H1 (cell line): ENCODE measurements at regions not wholly inside any gene's neighbourhood (a gene's known extent, or its start where the extent isn't known, plus 50 kb on each side); places are given as distances from the start of the nearest gene placed in this dataset.

ENCODE experiments used
- CHD7 ChIP-seq: fragments of 300-600 bp; sonication (generic); IDR thresholded peaks from 2 replicates; pipeline ENCODE4 v1.7.1; 2012; ENCODE audit warnings: low read length, moderate library complexity, mild to moderate bottlenecking, inconsistent platforms; ENCODE audit not compliant: insufficient replicate concordance
- CTCF ChIP-seq, 3 experiments: IDR thresholded peaks; 1 replicate in 2 of 3; 2 replicates in 1 of 3; pipeline versions ENCODE4 v1.5.1 to v1.6.1; 2011; ENCODE audit warnings: low read length in 3 of 3, mild to moderate bottlenecking in 3 of 3, inconsistent platforms in 2 of 3, low read depth in 1 of 3, moderate library complexity in 1 of 3; ENCODE audit not compliant: insufficient read depth in 1 of 3; ENCODE audit errors: control extremely low read depth in 1 of 3
- EGR1 ChIP-seq: IDR thresholded peaks from 2 replicates; pipeline ENCODE4 v1.6.1; 2011; ENCODE audit warnings: low read depth, low read length, borderline replicate concordance
- EZH2 ChIP-seq: fragments of 200-600 bp; sonication (generic); IDR thresholded peaks from 2 replicates; pipeline ENCODE4 v1.7.1; 2012; ENCODE audit warnings: low read depth, mild to moderate bottlenecking, moderate library complexity, low read length, inconsistent platforms; ENCODE audit not compliant: severe bottlenecking
- GTF2F1 ChIP-seq: IDR thresholded peaks from 2 replicates; pipeline ENCODE4 v1.6.1; 2012; ENCODE audit warnings: low read depth, low read length, improper control_type of control experiment, borderline replicate concordance
- HDAC6 ChIP-seq: IDR thresholded peaks from one replicate; pipeline ENCODE4 v1.7.1; 2012; ENCODE audit warnings: low read depth, mild to moderate bottlenecking, inconsistent platforms, low read length, moderate library complexity
- POLR2A ChIP-seq, 2 experiments: IDR thresholded peaks; 1 replicate in 1 of 2; 2 replicates in 1 of 2; pipeline ENCODE4 v1.6.1; 2011; ENCODE audit warnings: low read depth in 2 of 2, low read length in 2 of 2, mild to moderate bottlenecking in 2 of 2; ENCODE audit errors: control extremely low read depth in 1 of 2
- RAD21 ChIP-seq, 2 experiments: IDR thresholded peaks in 1 of 2; conservative IDR thresholded peaks in 1 of 2; 2 replicates each; pipeline ENCODE4 v1.6.1; 2011; ENCODE audit warnings: low read depth in 2 of 2, low read length in 2 of 2, improper control_type of control experiment in 1 of 2, inconsistent platforms in 1 of 2, mild to moderate bottlenecking in 1 of 2, moderate library complexity in 1 of 2
- SRF ChIP-seq: IDR thresholded peaks from 2 replicates; pipeline ENCODE4 v1.6.1; 2011; ENCODE audit warnings: mild to moderate bottlenecking, low read depth, low read length, moderate library complexity
- TBP ChIP-seq: IDR thresholded peaks from 2 replicates; pipeline ENCODE4 v1.6.1; 2011; ENCODE audit warnings: low read depth, low read length, improper control_type of control experiment
- YY1 ChIP-seq: IDR thresholded peaks from 2 replicates; pipeline ENCODE4 v1.6.1; 2011; ENCODE audit warnings: low read depth, mild to moderate bottlenecking, low read length

GRCh38 chr9:108783326-108783725, 72.5 kb downstream of the ACTL7B start:
- TF ChIP-seq GTF2F1 (no peak), CHD7 (no peak), CTCF (IDR thresholded peaks at IDR 0.05; ENCODE audit: control extremely low read depth in 1 of 3, insufficient read depth in 1 of 3, low read depth in 1 of 3, low read length in 3 of 3) (no peak), POLR2A (IDR thresholded peaks at IDR 0.05; ENCODE audit: control extremely low read depth in 1 of 2, low read depth in 2 of 2, low read length in 2 of 2) (no peak), EZH2 (no peak), TBP (no peak), SRF (no peak), HDAC6 (no peak), YY1 (no peak), EGR1 (no peak), RAD21 (IDR thresholded peaks at IDR 0.05 in 1 of 2, conservative IDR thresholded peaks at IDR 0.05 in 1 of 2; ENCODE audit: low read depth in 2 of 2, low read length in 2 of 2) (no peak)
